Brain microvascular endothelial cell (primary cell): ENCODE measurements at regions not wholly inside any gene's neighbourhood (a gene's known extent, or its start where the extent isn't known, plus 50 kb on each side); places are given as distances from the start of the nearest gene placed in this dataset.
"Not testable (repeated sequence)": the region's sequence is repeated elsewhere in the genome, so short reads cannot be mapped to it uniquely, and the experiment has no call there.

Experiments
- DNase-seq: peaks from one replicate; pipeline ENCODE4 v3.0.0-alpha.2; 2020
- H3K27ac ChIP-seq: fragments of 250-450 bp; sonication (Bioruptor Pico); 2 replicates; pipeline ENCODE4 v1.5.1; 2020; ENCODE audit warnings: mild to moderate bottlenecking, moderate library complexity
- H3K27me3 ChIP-seq: fragments of 250-450 bp; sonication (Bioruptor Pico); replicated peaks from 2 replicates; pipeline ENCODE4 v1.5.1; 2020; ENCODE audit warnings: mild to moderate bottlenecking
- H3K36me3 ChIP-seq: fragments of 250-450 bp; sonication (Bioruptor Pico); replicated peaks from 2 replicates; pipeline ENCODE4 v1.5.1; 2020; ENCODE audit warnings: mild to moderate bottlenecking
- H3K4me3 ChIP-seq: 2 replicates; pipeline ENCODE4 v1.5.1; 2011; ENCODE audit warnings: low read depth, mild to moderate bottlenecking, control low read depth, low read length, moderate library complexity
- CTCF ChIP-seq: IDR thresholded peaks from 2 replicates; pipeline ENCODE4 v1.5.1; 2011; ENCODE audit warnings: low read depth, mild to moderate bottlenecking, moderate library complexity, low read length, control low read depth, inconsistent platforms; ENCODE audit errors: missing control alignments
- in situ Hi-C: cut with HindIII; loops from 2 replicates; pipeline ENCODE4 v1.10.0; 2017; ENCODE audit warnings: low sequenced_read_pairs, low pct_ligation_motif_present

DNA sequence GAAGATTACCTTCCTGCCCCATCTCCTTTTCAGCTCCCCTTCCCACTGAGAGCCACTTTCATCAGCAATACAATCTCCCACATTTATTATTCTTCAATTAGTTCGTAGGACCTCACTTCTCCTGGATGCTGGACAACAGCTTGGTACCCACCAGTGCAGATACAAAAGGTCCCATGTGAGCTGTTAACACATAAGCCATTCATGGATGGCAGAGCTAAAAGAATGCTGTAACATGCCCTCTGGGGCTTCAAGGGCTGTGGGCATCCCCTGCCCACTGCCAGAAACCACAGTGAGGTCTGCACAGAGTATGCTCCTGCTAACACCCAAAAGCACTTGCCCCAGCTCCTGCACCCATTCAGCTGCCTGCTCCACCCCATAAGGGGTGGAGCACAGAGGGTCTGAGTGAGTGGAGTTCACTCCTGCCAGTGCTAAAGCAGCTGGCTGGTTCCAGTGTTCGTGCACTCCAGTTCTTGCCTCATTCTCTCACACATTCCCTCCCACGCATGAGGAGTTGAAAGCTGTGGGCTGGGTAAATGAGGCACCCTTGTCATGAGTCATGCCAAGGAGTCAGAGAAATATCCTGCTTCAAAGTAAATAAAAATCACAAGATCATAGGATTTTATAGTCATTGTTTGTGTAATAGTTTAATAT, 305.9 kb upstream of the TMEFF2 start:
- Histone ChIP-seq H3K4me3 (no peak overlapping the region), H3K27ac (no peak overlapping the region), H3K27me3 (no peaks in the 10 kb centered on the region), H3K36me3 (no peaks in the 10 kb centered on the region)
- in situ Hi-C loops, result no loop called here
- no peak for TF ChIP-seq CTCF
- peak; percentile 83 for DNase-seq

DNA sequence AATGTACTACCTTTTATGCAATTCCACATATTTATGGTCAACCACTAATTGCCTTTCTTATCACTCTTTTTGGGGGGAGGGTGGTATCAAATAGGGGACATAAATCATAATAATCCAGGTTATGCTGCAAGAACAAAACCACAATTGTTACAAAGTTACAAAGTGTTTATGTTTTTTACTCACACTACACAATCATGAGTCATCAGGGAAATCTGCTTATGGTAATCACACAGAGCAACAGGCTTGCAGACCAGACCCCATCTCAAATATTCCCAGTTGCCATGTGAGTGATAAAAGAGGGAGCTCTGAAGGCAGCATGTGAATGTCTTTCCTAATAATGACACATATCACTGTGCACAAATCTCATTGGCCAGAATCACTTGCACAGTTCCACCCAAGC, 304.7 kb upstream of the TMEFF2 start:
- TF ChIP-seq CTCF, result no peak
- Histone ChIP-seq H3K27ac (no peak overlapping the region), H3K4me3 (no peak overlapping the region), H3K36me3 (no peaks in the 10 kb centered on the region), H3K27me3 (no peaks in the 10 kb centered on the region)
- DNase-seq, result no peak
- in situ Hi-C loops, result no loop called here

DNA sequence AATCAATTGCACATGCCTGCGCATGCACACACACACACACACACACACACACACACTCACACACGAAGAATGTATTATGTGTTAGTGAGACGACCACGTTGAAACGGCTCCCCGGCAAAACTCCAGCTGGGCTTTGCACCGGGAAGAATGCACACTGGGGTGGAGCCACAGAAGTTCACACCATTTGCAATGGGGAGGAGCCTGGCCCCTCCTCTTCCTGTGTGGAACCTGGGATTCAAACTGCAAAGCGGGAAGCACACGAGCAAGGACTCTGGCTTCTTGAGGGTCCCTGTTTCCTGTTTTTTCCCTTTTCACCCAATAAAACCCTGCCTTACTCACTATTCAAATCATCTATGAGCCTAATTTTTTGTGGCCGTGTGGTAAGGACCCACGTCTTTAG, 304.0 kb upstream of the TMEFF2 start:
- Histone ChIP-seq H3K27me3 (no peaks in the 10 kb centered on the region), H3K4me3 (no peak overlapping the region), H3K36me3 (no peaks in the 10 kb centered on the region), H3K27ac (no peak overlapping the region)
- TF ChIP-seq CTCF, result no peak
- DNase-seq, result no peak
- in situ Hi-C loops, result no loop called here

- H3K36me3 ChIP-seq, H3K4me3 ChIP-seq, H3K27ac ChIP-seq, DNase-seq, H3K27me3 ChIP-seq, in situ Hi-C loops: not testable (repeated sequence)
These were observed 293.4 kb upstream of the TMEFF2 start for GRCh38 chr2:192488158-192488557.

- no peak overlapping the region for H3K27ac ChIP-seq
- H3K27me3 ChIP-seq, result no peaks in the 10 kb centered on the region
- H3K36me3 ChIP-seq, result no peaks in the 10 kb centered on the region
- DNase-seq, result no peak
- in situ Hi-C loops, result no loop called here
- H3K4me3 ChIP-seq, result no peak overlapping the region
- no peak for TF ChIP-seq CTCF
These were observed 292.9 kb upstream of the TMEFF2 start for GRCh38 chr2:192487636-192488035.

DNA sequence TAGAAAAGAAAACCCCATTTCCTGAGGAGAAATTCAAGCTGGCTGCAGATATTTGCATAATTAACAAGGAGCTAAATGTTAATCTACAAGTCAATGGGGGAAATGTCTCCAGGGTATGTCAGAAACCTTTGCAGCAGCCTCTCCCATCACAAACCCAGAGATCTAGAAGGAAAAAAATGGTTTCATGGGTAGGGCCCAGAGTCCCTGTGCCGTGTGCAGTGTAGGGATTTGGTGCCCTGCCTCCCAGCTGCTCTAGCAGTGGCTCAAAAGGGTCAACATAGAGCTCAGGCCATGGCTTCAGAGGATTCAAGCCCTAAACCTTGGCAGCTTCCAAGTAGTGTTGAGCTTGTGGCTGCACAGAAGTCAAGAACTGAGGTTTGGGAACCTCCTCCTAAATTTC, 290.2 kb upstream of the TMEFF2 start:
- Histone ChIP-seq H3K27me3 (no peaks in the 10 kb centered on the region), H3K36me3 (no peaks in the 10 kb centered on the region), H3K27ac (no peak overlapping the region), H3K4me3 (no peak overlapping the region)
- no peak for DNase-seq
- in situ Hi-C loops, result no loop called here
- no peak for TF ChIP-seq CTCF
